ENCODE measurements at regions not wholly inside any gene's neighbourhood (a gene's known extent, or its start where the extent isn't known, plus 50 kb on each side); places are given as distances from the start of the nearest gene placed in this dataset.

DNA sequence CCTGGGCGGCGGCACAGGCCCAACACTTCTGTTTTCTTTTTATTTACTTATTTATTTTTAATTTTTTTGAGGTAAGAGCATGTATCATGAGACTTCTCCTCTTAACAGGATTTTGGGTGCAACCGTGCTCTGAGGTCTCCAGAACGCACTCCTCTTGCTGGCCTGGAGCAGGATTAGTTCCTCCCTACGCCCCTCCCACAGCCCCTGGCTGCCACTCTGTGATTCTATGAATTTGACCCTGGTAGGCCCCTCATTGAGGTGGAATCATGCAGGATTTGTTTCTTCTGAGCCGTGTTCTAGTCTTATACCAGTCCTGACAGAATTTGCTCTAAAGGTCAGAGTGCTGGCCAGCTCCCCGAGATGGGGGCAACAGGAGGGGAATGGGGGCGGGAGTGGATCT is 106.5 kb upstream of the HS6ST1 start:
- TF ChIP-seq, protein P1, sequence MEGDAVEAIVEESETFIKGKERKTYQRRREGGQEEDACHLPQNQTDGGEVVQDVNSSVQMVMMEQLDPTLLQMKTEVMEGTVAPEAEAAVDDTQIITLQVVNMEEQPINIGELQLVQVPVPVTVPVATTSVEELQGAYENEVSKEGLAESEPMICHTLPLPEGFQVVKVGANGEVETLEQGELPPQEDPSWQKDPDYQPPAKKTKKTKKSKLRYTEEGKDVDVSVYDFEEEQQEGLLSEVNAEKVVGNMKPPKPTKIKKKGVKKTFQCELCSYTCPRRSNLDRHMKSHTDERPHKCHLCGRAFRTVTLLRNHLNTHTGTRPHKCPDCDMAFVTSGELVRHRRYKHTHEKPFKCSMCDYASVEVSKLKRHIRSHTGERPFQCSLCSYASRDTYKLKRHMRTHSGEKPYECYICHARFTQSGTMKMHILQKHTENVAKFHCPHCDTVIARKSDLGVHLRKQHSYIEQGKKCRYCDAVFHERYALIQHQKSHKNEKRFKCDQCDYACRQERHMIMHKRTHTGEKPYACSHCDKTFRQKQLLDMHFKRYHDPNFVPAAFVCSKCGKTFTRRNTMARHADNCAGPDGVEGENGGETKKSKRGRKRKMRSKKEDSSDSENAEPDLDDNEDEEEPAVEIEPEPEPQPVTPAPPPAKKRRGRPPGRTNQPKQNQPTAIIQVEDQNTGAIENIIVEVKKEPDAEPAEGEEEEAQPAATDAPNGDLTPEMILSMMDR (IDR thresholded peaks at IDR 0.05; ENCODE audit: low read depth, low read length, poor library complexity, severe bottlenecking): no peak
- no peak for TF ChIP-seq EZH2phosphoT487 (IDR thresholded peaks at IDR 0.05; ENCODE audit: borderline replicate concordance, low read length)

Measured in DOHH2 (cell line).